ENCODE measurements at regions not wholly inside any gene's neighbourhood (a gene's known extent, or its start where the extent isn't known, plus 50 kb on each side); places are given as distances from the start of the nearest gene placed in this dataset.

DNA sequence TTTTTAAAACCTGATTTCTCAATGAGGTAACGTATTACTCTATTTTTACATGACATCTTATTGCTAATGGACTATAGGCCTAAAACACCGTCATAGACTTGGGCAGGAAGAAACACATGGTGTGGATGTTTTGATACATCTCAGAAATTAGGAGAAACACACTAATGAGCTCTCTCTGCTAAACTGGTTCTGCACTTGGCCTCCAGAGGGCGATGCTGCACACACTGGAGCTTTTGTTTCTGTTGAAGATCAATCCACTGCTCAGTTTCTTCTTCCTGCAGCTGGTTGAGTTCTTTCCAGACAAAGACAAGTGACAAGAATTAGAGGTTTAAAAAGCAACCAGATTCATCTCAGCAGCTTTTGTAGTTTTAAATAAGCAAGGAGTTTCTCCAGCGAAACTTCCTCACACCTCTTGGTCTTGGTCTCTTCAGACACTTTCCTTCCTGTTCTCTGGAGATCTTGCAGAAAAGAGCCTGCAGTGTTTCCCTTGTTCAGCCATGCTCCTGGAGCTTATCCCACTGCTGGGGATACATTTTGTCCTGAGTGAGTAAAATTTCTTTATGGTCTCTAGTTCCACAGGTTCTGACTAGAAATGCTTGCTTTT is 178.5 kb upstream of the OR4E1 start:
- TF ChIP-seq, protein P1, sequence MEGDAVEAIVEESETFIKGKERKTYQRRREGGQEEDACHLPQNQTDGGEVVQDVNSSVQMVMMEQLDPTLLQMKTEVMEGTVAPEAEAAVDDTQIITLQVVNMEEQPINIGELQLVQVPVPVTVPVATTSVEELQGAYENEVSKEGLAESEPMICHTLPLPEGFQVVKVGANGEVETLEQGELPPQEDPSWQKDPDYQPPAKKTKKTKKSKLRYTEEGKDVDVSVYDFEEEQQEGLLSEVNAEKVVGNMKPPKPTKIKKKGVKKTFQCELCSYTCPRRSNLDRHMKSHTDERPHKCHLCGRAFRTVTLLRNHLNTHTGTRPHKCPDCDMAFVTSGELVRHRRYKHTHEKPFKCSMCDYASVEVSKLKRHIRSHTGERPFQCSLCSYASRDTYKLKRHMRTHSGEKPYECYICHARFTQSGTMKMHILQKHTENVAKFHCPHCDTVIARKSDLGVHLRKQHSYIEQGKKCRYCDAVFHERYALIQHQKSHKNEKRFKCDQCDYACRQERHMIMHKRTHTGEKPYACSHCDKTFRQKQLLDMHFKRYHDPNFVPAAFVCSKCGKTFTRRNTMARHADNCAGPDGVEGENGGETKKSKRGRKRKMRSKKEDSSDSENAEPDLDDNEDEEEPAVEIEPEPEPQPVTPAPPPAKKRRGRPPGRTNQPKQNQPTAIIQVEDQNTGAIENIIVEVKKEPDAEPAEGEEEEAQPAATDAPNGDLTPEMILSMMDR (IDR thresholded peaks at IDR 0.05) = peak in 2 of 3 donors; percentile 14 to 29
- TF ChIP-seq POLR2AphosphoS5 (IDR thresholded peaks at IDR 0.05) = no peak
